Natural killer cell (primary cell): ENCODE measurements at regions not wholly inside any gene's neighbourhood (a gene's known extent, or its start where the extent isn't known, plus 50 kb on each side); places are given as distances from the start of the nearest gene placed in this dataset.
"Not testable (repeated sequence)": the region's sequence is repeated elsewhere in the genome, so short reads cannot be mapped to it uniquely, and the experiment has no call there.

Experiments
- ATAC-seq, 3 donors: fragments of 150-1000 bp in 2 of 3; fragments of 200-7000 bp in 1 of 3; cut with Tn5 transposase; 1 replicate in 1 of 3; 2 replicates in 2 of 3; pipeline ENCODE4 v1.10.0; 2021; ENCODE audit warnings: mild to moderate bottlenecking in 2 of 3, moderate library complexity in 2 of 3
- DNase-seq, 2 donors: peaks; one replicate each; pipeline versions ENCODE4 v3.0.0 to v3.0.0-alpha.2; 2013 to 2021; ENCODE audit warnings: mixed read lengths in 1 of 2
- H3K27ac ChIP-seq: one replicate; pipeline ENCODE4 v1.5.1; 2013; ENCODE audit warnings: mild to moderate bottlenecking, low read length
- H3K27me3 ChIP-seq: one replicate; pipeline ENCODE4 v1.6.1; 2013; ENCODE audit warnings: low read length; ENCODE audit not compliant: control insufficient read depth, insufficient read depth
- H3K36me3 ChIP-seq: one replicate; pipeline ENCODE4 v1.6.1; 2013; ENCODE audit warnings: low read length; ENCODE audit not compliant: control insufficient read depth, insufficient read depth
- H3K4me1 ChIP-seq: one replicate; pipeline ENCODE4 v1.6.1; 2013; ENCODE audit warnings: low read length; ENCODE audit not compliant: control insufficient read depth, insufficient read depth
- H3K4me3 ChIP-seq: one replicate; pipeline ENCODE4 v1.5.1; 2013; ENCODE audit warnings: low read length
- H3K9me3 ChIP-seq: one replicate; pipeline ENCODE4 v1.6.1; 2013; ENCODE audit warnings: low read length; ENCODE audit not compliant: control insufficient read depth, insufficient read depth
- H3K27ac Mint-ChIP-seq, 2 donors: one replicate each; pipeline ENCODE4 v1.8.0; 2022; ENCODE audit warnings: mild to moderate bottlenecking in 2 of 2, mixed read lengths in 2 of 2, moderate library complexity in 1 of 2
- H3K27me3 Mint-ChIP-seq, 2 donors: one replicate each; pipeline ENCODE4 v1.8.0; 2022; ENCODE audit warnings: low read depth in 2 of 2, mixed read lengths in 2 of 2
- H3K36me3 Mint-ChIP-seq: one replicate; pipeline ENCODE4 v1.8.0; 2022; ENCODE audit warnings: mixed read lengths
- H3K4me1 Mint-ChIP-seq, 2 donors: one replicate each; pipeline ENCODE4 v1.8.0; 2022; ENCODE audit warnings: mixed read lengths in 2 of 2
- H3K4me3 Mint-ChIP-seq: one replicate; pipeline ENCODE4 v1.8.0; 2022; ENCODE audit warnings: mild to moderate bottlenecking, moderate library complexity, mixed read lengths
- H3K9me3 Mint-ChIP-seq, 2 donors: one replicate each; pipeline ENCODE4 v1.8.0; 2022; ENCODE audit warnings: mixed read lengths in 2 of 2
- WGBS: methylation state at CpG from one replicate; pipeline ENCODE4 v1.1.7; 2013; ENCODE audit warnings: missing lambda C conversion rate; ENCODE audit not compliant: insufficient coverage; 5-methylcytosine and 5-hydroxymethylcytosine counted together
- intact Hi-C: fragments of 100-400 bp; cut with micrococcal nuclease; formaldehyde crosslinking; loops from one replicate; pipeline ENCODE4 v1.14.2; 2022
- TF ChIP-seq, protein P1 (sequence below): fragments of 200-600 bp; IDR thresholded peaks from one replicate; pipeline ENCODE4 v1.8.0; 2022; ENCODE audit warnings: antibody characterized with exemption

DNA sequence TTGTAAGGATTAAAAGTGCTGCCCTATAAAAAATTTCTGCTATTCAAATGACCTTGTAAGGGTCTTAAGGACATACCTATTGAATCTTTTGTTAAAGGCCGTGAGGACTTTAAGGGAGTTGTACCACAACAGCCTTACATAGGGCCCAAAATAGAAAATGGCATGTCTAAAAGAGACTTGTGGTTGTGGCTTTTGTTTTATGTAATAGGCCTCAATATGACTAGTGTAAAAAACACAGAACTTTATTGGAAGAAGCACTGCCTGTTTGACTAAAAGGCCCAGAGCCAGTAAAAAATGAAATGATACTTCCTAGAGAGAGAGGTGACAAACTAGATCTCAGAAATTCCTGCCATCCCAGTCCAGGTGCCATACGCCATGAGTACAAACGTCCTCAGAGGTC lies 286.6 kb downstream of the SEMA3D start:
- Mint-ChIP-seq H3K27ac (no peak overlapping the region), H3K9me3 (peaks cover 15 to 16% of the 10 kb centered on the region in 2 donors), H3K4me3 (no peak overlapping the region), H3K27me3 (no peaks in the 10 kb centered on the region), H3K4me1 (no peaks in the 10 kb centered on the region), H3K36me3 (no peaks in the 10 kb centered on the region)
- H3K4me1 ChIP-seq, result no peaks in the 10 kb centered on the region
- H3K36me3 ChIP-seq, result no peaks in the 10 kb centered on the region
- DNase-seq (no peak), ATAC-seq (no peak)
- no peak overlapping the region for H3K27ac ChIP-seq
- H3K27me3 ChIP-seq, result no peaks in the 10 kb centered on the region
- no peak overlapping the region for H3K4me3 ChIP-seq
- intact Hi-C loops, result no loop called here
- 52% methylated on average over 3 of the region's 3 CpGs for WGBS
- TF ChIP-seq, protein P1, sequence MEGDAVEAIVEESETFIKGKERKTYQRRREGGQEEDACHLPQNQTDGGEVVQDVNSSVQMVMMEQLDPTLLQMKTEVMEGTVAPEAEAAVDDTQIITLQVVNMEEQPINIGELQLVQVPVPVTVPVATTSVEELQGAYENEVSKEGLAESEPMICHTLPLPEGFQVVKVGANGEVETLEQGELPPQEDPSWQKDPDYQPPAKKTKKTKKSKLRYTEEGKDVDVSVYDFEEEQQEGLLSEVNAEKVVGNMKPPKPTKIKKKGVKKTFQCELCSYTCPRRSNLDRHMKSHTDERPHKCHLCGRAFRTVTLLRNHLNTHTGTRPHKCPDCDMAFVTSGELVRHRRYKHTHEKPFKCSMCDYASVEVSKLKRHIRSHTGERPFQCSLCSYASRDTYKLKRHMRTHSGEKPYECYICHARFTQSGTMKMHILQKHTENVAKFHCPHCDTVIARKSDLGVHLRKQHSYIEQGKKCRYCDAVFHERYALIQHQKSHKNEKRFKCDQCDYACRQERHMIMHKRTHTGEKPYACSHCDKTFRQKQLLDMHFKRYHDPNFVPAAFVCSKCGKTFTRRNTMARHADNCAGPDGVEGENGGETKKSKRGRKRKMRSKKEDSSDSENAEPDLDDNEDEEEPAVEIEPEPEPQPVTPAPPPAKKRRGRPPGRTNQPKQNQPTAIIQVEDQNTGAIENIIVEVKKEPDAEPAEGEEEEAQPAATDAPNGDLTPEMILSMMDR, result no peak
- no peaks in the 10 kb centered on the region for H3K9me3 ChIP-seq

DNA sequence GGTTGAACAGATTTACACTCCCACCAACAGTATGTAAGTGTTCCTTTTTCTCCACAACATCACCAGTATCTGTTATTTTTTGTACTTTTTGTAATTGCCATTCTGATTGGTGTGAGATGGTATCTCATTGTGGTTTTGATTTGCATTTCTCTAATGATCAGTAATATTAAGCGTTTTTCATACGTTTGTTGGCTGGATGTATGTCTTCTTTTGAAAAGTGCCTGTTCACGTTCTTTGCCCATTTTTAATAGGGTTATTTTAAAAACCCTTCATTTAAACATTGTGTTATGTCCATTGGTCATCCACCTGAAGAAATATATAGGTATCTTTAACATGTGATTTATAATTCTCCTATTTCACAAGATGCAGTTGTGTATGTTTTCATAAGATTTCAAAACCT lies 291.3 kb downstream of the SEMA3D start:
- Histone ChIP-seq H3K9me3 (no peaks in the 10 kb centered on the region), H3K4me3 (no peak overlapping the region), H3K27me3 (no peaks in the 10 kb centered on the region), H3K27ac (no peak overlapping the region), H3K36me3 (no peaks in the 10 kb centered on the region), H3K4me1 (no peaks in the 10 kb centered on the region)
- TF ChIP-seq, protein P1, result no peak
- H3K27ac Mint-ChIP-seq, result no peak overlapping the region
- H3K36me3 Mint-ChIP-seq, result no peaks in the 10 kb centered on the region
- ATAC-seq, result no peak
- WGBS, result 100% methylated on average over 2 of the region's 3 CpGs
- no peak overlapping the region for H3K4me3 Mint-ChIP-seq
- intact Hi-C loops, result no loop called here
- H3K4me1 Mint-ChIP-seq, result no peaks in the 10 kb centered on the region
- H3K27me3 Mint-ChIP-seq, result no peaks in the 10 kb centered on the region
- H3K9me3 Mint-ChIP-seq, result peaks cover 14 to 15% of the 10 kb centered on the region in 2 donors
- DNase-seq, result no peak

DNA sequence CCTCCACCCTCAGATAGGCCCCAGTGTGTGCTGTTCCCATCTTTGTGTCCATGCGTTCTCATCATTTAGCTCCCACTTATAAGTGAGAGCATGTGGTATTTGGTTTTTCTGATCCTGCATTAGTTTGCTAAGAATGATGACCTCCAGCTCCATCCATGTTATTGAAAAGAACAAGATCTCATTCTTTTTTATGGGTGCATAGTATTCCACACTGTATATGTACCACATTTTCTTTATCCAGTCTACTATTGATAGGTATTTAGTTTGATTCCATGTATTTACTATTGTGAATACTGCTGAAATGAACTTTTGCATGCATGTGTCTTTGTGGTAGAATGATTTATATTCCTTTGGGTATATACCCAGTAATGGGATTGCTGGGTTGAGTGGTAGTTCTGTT lies 303.3 kb downstream of the SEMA3D start:
- H3K9me3 Mint-ChIP-seq, result peaks cover 10 to 27% of the 10 kb centered on the region in 2 donors
- no CpG with 5 or more reads among the region's 1 CpG for WGBS
- intact Hi-C loops, result not testable (repeated sequence)

DNA sequence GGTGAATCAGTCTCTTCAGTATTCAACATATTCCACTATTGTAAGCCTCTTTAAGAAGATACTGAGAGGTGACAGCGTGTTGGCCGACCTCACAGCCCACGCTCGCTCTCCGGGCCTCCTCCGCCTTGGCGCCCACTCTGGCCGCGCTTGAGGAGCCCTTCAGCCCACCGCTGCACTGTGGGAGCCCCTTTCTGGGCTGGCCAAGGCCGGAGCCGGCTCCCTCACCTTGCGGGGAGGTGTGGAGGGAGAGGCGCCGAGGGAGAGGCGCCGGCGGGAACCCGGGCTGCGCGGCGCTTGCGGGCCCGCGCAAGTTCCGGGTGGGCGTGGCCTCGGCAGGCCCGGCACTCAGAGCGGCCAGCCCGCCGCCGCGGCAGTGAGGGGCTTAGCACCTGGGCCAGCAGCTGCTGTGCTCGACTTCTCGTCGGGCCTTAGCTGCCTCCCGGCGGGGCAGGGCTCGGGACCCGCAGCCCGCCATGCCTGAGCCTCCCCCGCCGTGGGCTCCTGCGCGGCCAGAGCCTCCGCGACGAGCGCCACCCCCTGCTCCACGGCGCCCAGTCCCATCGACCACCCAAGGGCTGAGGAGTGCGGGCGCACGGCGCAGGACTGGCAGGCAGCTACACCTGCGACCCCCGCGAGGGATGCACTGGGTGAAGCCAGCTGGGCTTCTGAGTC lies 306.4 kb downstream of the SEMA3D start:
- H3K9me3 Mint-ChIP-seq, result peaks cover 10 to 23% of the 10 kb centered on the region in 2 donors
- not testable (repeated sequence) for DNase-seq

More for the DNA sequence above, 303.3 kb downstream of the SEMA3D start:
- not testable (repeated sequence) for H3K27ac Mint-ChIP-seq, H3K27ac ChIP-seq, H3K4me1 Mint-ChIP-seq, H3K4me3 Mint-ChIP-seq, ATAC-seq, H3K4me1 ChIP-seq, H3K27me3 Mint-ChIP-seq, H3K36me3 ChIP-seq, H3K9me3 ChIP-seq, H3K27me3 ChIP-seq, DNase-seq, H3K4me3 ChIP-seq
- peaks cover 20% of the 10 kb centered on the region for H3K36me3 Mint-ChIP-seq

More for the DNA sequence above, 306.4 kb downstream of the SEMA3D start:
- intact Hi-C loops, H3K4me1 ChIP-seq, H3K36me3 ChIP-seq, H3K27ac Mint-ChIP-seq, H3K27me3 ChIP-seq, H3K27ac ChIP-seq, H3K4me1 Mint-ChIP-seq, H3K4me3 Mint-ChIP-seq, H3K27me3 Mint-ChIP-seq, H3K9me3 ChIP-seq, ATAC-seq, H3K4me3 ChIP-seq: not testable (repeated sequence)
- 98% methylated on average over 60 of the region's 60 CpGs for WGBS
- peaks cover 13% of the 10 kb centered on the region for H3K36me3 Mint-ChIP-seq
